TTC549 (cell line): ENCODE measurements at regions not wholly inside any gene's neighbourhood (a gene's known extent, or its start where the extent isn't known, plus 50 kb on each side); places are given as distances from the start of the nearest gene placed in this dataset.

Experiments
- FAIRE-seq: peaks from 2 replicates; lab custom pipeline; 2012; peaks lifted over from hg19 to GRCh38; lab: Jason Lieb, UNC

GRCh38 chr15:69990566-69991421 lies 106.9 kb downstream of the TLE3 start:
- FAIRE-seq, result no peak

GRCh38 chr15:69991551-69991980 lies 106.2 kb downstream of the TLE3 start:
- FAIRE-seq, result no peak

DNA sequence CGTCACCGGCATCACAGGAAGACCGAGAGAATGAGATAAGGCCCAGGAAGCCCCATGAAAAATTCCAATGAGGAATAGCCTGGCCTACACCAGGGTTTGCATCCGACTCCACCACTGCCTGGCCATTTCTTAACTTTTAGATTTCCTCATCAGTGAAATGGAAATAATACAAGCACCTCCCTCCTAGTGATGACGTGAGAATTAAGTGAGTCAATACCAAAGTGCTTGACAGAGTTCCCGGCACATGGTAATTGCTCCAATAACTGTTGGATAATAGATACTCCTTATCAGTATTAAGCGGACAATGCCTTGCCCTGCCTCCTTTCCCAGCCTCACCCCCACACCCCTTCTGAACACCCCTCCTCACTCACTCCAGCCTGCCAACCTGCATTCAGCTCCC lies 105.4 kb downstream of the TLE3 start:
- FAIRE-seq, result no peak

DNA sequence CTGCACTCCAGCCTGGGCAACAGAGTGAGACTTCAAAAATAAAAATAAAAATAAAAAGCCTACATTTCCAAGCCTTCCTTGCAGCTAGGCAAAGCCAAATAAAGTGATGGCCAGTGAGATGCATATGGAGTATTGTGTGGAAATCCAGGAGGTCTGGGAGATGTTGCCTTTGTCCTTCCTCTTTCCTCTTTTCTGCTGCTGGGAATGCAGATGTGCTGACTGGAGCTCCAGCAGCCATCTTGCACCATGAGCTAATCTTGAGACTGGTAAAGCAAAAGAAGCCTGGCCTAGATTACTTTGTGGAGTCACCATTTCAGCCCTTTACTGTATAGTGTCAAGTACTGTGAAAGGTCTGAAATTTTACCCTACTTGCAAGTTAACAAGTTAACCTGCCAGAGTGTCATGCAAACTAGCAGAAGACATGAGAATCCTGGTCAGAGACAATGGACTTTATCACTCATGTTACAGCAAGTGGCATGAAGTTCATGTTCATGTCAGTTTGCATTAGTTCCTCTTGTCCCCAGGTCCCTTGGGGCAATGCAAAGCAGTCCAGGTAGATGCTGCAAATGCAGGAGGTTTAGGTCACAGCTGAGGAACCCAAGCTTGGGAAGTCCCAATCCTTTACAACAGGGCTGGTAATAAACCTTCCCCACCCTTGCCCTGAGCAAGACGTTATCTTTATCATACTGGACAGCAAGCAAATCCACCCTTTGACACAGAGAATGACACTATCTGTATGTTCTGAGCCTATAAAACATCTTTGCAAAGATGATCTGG lies 103.1 kb downstream of the TLE3 start:
- FAIRE-seq, result no peak

DNA sequence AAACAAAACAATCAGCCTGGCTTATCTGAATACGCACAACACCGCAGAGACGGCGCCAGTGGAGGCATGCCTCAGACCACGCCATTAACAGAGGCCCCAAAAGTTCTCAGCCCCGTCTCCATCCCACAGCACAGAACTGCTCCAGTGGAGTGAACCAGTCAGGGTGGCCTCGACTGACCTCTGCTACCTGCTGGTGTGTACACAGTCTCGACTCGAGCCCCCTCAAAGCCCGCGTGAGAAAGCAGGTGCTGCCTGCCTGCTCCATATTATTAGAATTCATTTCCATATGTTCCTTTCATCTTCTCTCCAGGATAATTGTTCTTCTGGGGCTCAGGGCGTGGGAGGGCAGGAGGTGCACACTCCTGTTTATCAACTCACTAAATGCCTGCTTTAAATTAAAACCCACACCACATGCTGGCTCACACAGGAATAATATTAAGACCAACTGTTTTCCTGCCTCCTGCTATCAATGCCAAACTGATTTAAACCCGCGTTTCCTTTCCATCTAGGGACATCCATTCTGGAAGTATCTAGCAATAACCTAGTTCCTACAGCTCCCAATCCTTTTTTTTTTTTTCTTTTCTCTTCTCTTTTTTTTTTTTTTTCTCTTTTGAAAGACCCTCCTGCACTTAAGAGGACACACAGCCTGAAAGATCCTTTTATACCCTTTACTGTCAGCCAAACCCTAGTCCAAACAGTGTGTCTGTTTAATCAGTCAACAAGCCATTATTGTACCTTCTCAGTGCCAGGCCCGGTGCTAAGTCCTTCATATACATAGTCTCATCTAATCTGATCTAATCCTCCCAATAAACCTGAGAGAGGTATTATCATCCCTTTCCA lies 101.2 kb downstream of the TLE3 start:
- FAIRE-seq, result no peak

- no peak for FAIRE-seq
Measured at GRCh38 chr15:69997161-69997485, 100.6 kb downstream of the TLE3 start.
